Caco-2 (cell line): ENCODE measurements at regions not wholly inside any gene's neighbourhood (a gene's known extent, or its start where the extent isn't known, plus 50 kb on each side); places are given as distances from the start of the nearest gene placed in this dataset.

ENCODE experiments used
- BruUV-seq: library from RNA; stranded (reverse); fragments of 400-500 nt; replicated peaks from 2 replicates; lab custom pipeline; 2021; lab: Mats Ljungman, UMichigan
- CTCF ChIA-PET: fragments of 300-600 bp; sonication (Branson Sonifier 250); formaldehyde crosslinking; loops from one replicate; lab custom pipeline; 2022; ENCODE audit warnings: antibody characterized with exemption; lab: Charles Lee
- POLR2A ChIA-PET: fragments of 300-600 bp; sonication (Branson Sonifier 250); formaldehyde crosslinking; loops from one replicate; lab custom pipeline; 2022; ENCODE audit warnings: antibody characterized with exemption; lab: Charles Lee
- DNase-seq, 2 experiments: peaks; one replicate each; pipeline versions ENCODE4 v3.0.0 to v3.0.0-alpha.2; 2020 to 2022
- H3K27me3 ChIP-seq: replicated peaks from 2 replicates; pipeline ENCODE4 v1.6.0; 2011; ENCODE audit warnings: low read length; ENCODE audit not compliant: control insufficient read depth, insufficient read depth
- H3K36me3 ChIP-seq: 2 replicates; pipeline ENCODE4 v1.5.1; 2011; ENCODE audit warnings: low read length; ENCODE audit not compliant: control insufficient read depth, insufficient read depth
- H3K4me1 ChIP-seq: fragments of 250-450 bp; sonication (Bioruptor Pico); 2 replicates; pipeline ENCODE4 v1.5.1; 2020; ENCODE audit warnings: mild to moderate bottlenecking
- H3K4me3 ChIP-seq: 2 replicates; pipeline ENCODE4 v1.5.1; 2011; ENCODE audit warnings: low read depth, mild to moderate bottlenecking, control low read depth, low read length
- H3K9me3 ChIP-seq: fragments of 250-450 bp; sonication (Bioruptor Pico); 2 replicates; pipeline ENCODE4 v1.5.1; 2020; ENCODE audit warnings: mild to moderate bottlenecking, moderate library complexity
- H3K27ac Mint-ChIP-seq: one replicate; pipeline ENCODE4 v1.8.0; 2022; ENCODE audit warnings: mixed read lengths; ENCODE audit not compliant: unreplicated experiment
- H3K27me3 Mint-ChIP-seq: one replicate; pipeline ENCODE4 v1.8.0; 2022; ENCODE audit warnings: mixed read lengths; ENCODE audit not compliant: insufficient read depth, unreplicated experiment
- H3K36me3 Mint-ChIP-seq: one replicate; pipeline ENCODE4 v1.8.0; 2022; ENCODE audit warnings: mild to moderate bottlenecking, mixed read lengths; ENCODE audit not compliant: insufficient read depth, unreplicated experiment
- H3K4me1 Mint-ChIP-seq: one replicate; pipeline ENCODE4 v1.8.0; 2022; ENCODE audit warnings: low read depth, mixed read lengths; ENCODE audit not compliant: unreplicated experiment
- H3K4me3 Mint-ChIP-seq: one replicate; pipeline ENCODE4 v1.8.0; 2022; ENCODE audit warnings: mild to moderate bottlenecking, moderate library complexity, mixed read lengths; ENCODE audit not compliant: unreplicated experiment
- H3K9me3 Mint-ChIP-seq: one replicate; pipeline ENCODE4 v1.8.0; 2022; ENCODE audit warnings: mixed read lengths; ENCODE audit not compliant: unreplicated experiment
- CTCF ChIP-seq, 2 experiments: fragments of 200-600 bp in 1 of 2; IDR thresholded peaks; 1 replicate in 1 of 2; 2 replicates in 1 of 2; pipeline versions ENCODE4 v1.5.1 to v1.8.0; 2011 to 2022; ENCODE audit warnings: antibody characterized with exemption in 1 of 2, control low read depth in 1 of 2, inconsistent platforms in 1 of 2, low read depth in 1 of 2, low read length in 1 of 2, mild to moderate bottlenecking in 1 of 2, moderate library complexity in 1 of 2; ENCODE audit not compliant: insufficient read depth in 1 of 2, severe bottlenecking in 1 of 2, unreplicated experiment in 1 of 2
- intact Hi-C: fragments of 100-400 bp; cut with micrococcal nuclease; formaldehyde crosslinking; loops from one replicate; pipeline ENCODE4 v1.10.0; 2022; ENCODE audit not compliant: unreplicated experiment

- H3K9me3 ChIP-seq = peaks cover 5% of the 10 kb centered on the region; the same call in 1 of the 2 replicates
- no TSS peak for BruUV-seq
- Mint-ChIP-seq H3K4me3 (no peak overlapping the region), H3K9me3 (peaks cover 20% of the 10 kb centered on the region), H3K27ac (no peak overlapping the region), H3K4me1 (no peaks in the 10 kb centered on the region), H3K27me3 (peaks cover 12% of the 10 kb centered on the region), H3K36me3 (no peaks in the 10 kb centered on the region)
- intact Hi-C loops = no loop called here
- H3K27me3 ChIP-seq = no peaks in the 10 kb centered on the region
- CTCF ChIA-PET = no interaction called here
- no peak for DNase-seq
- H3K36me3 ChIP-seq = no peaks in the 10 kb centered on the region
- POLR2A ChIA-PET = no interaction called here
- H3K4me3 ChIP-seq = no peak overlapping the region
- no peak for TF ChIP-seq CTCF (IDR thresholded peaks at IDR 0.05; ENCODE audit: insufficient read depth in 1 of 2, low read depth in 1 of 2, low read length in 1 of 2, severe bottlenecking in 1 of 2, unreplicated experiment in 1 of 2)
- no peaks in the 10 kb centered on the region for H3K4me1 ChIP-seq
Observed at GRCh38 chr19:30930941-30931706, 418.1 kb downstream of the TSHZ3 start.

GRCh38 chr19:30927705-30928104, 421.5 kb downstream of the TSHZ3 start:
- Histone ChIP-seq H3K36me3 (no peaks in the 10 kb centered on the region), H3K27me3 (no peaks in the 10 kb centered on the region), H3K9me3 (peaks cover 5% of the 10 kb centered on the region; the same call in 1 of the 2 replicates), H3K4me3 (no peak overlapping the region), H3K4me1 (no peaks in the 10 kb centered on the region)
- POLR2A ChIA-PET = no interaction called here
- Mint-ChIP-seq H3K4me1 (no peaks in the 10 kb centered on the region), H3K27ac (no peak overlapping the region), H3K36me3 (no peaks in the 10 kb centered on the region), H3K4me3 (no peak overlapping the region), H3K9me3 (peaks cover 20% of the 10 kb centered on the region), H3K27me3 (peaks cover 6% of the 10 kb centered on the region)
- no TSS peak for BruUV-seq
- no peak for TF ChIP-seq CTCF (IDR thresholded peaks at IDR 0.05; ENCODE audit: insufficient read depth in 1 of 2, low read depth in 1 of 2, low read length in 1 of 2, severe bottlenecking in 1 of 2, unreplicated experiment in 1 of 2)
- CTCF ChIA-PET = no interaction called here
- DNase-seq = no peak
- intact Hi-C loops = no loop called here

GRCh38 chr19:30924670-30925069, 424.6 kb downstream of the TSHZ3 start:
- Mint-ChIP-seq H3K4me1 (no peaks in the 10 kb centered on the region), H3K36me3 (no peaks in the 10 kb centered on the region), H3K27me3 (peaks cover 7% of the 10 kb centered on the region), H3K4me3 (no peak overlapping the region), H3K9me3 (peaks cover 20% of the 10 kb centered on the region), H3K27ac (no peak overlapping the region)
- H3K9me3 ChIP-seq = peaks cover 5% of the 10 kb centered on the region; the same call in 1 of the 2 replicates
- CTCF ChIA-PET = no interaction called here
- intact Hi-C loops = no loop called here
- no TSS peak for BruUV-seq
- H3K36me3 ChIP-seq = no peaks in the 10 kb centered on the region
- DNase-seq = no peak
- no peaks in the 10 kb centered on the region for H3K27me3 ChIP-seq
- TF ChIP-seq CTCF (IDR thresholded peaks at IDR 0.05; ENCODE audit: insufficient read depth in 1 of 2, low read depth in 1 of 2, low read length in 1 of 2, severe bottlenecking in 1 of 2, unreplicated experiment in 1 of 2) = no peak
- no peak overlapping the region for H3K4me3 ChIP-seq
- no peaks in the 10 kb centered on the region for H3K4me1 ChIP-seq
- POLR2A ChIA-PET = no interaction called here
